ENCODE measurements at regions not wholly inside any gene's neighbourhood (a gene's known extent, or its start where the extent isn't known, plus 50 kb on each side); places are given as distances from the start of the nearest gene placed in this dataset.

DNA sequence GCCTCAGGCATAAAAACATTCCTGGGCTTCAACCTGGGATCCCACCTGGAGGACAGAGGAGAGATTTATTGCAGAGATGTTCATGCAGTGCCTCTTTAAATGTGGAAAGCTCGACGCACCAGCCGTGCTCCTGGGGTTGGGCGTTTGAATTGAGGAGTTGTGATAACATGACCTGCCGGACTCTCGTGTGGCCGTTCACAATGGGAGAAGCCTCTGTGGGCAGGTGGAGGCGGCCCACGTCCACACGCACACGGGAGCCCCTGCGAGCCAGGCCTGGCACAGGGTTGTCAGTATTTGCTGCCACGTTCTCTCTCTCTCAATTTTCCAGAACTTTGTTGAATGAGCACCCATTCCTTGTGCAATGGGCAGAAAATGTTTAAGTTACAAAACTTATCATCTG lies 58.3 kb upstream of the PPARA start:
- DNase-seq = no peak

DNA sequence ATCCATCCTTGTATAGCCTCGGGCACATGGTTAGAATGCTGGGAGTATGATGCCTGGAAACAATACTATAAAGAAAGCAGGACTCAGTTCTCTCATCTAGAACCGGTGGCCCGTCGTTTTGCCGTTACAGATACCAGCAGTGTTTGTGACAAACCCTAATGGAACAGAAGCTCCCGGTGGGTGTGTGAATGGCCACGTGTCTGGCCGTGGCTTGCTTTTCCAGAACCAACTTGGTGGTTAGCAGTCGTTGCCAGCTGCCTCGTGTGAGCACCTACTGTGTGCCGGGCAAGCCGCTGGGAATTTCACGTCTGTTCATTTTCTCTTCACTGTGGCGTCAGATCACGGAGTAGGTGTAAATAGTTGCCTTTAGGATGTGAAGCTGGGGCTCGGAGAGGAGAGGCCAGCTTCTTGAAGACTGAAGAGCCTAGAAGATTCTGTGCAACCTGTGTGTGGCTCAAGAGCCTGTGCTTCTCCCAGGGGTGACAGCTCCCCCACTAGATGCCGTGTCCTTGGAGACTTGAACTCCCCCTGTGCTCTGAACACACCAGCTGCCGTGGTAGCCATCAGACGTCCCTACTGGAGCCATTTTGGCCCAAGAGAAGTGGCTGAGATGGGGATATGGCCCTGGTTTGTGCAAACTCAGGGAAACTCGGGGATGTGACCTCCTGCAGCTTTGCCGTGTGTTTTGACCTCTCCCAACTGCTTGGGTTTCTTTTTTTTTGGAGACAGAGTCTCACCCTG lies 57.5 kb upstream of the PPARA start:
- no peak for DNase-seq

GRCh38 chr22:46093796-46094195 lies 56.5 kb upstream of the PPARA start:
- no peak for DNase-seq

DNA sequence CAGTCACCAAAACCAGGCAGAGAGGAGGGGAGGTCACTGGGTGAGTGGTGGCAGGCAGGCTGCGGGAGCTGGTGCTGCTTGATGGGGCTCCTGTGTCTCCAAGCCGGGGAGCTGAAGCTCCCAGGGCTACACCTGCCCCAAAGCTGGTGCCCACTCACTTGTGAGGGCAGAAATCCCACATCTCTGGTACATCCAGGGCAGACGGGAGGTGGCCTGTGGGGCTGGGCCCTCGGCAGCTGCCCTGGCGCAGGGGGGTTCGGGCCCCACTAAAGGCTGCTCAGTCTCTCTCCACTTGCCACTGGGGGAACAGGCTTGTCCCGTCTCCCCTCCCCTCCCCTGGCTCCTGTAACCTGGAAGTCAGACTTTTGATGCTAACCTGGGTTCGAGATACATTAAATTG lies 55.6 kb upstream of the PPARA start:
- no peak for DNase-seq

GRCh38 chr22:46096051-46096450 lies 54.3 kb upstream of the PPARA start:
- no peak for DNase-seq

DNA sequence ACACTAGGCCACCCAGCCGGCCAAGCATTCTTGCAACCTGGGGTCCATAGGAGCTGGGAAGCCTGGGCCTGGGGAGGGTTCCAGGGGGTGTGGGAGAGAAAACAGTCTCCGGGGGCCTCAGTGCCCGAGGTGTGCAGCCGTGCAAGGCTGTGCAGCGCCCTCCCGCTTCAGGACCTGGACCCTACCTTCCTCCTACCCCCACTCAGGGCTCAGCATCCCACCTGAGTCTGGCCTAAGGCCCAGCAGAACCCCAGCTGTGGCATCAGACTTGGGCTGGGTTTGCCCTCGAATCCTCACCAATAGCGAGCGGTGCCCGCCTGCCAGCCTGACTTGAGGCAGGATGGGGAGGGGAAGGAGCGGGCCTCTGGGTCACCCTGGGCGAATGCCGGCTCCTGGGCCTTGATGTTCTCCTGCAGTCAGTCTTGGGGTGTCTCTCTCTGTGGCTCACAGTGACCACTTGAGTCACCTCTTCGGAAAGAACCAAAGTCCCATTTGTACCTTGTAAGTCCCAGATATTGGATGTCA lies 53.6 kb upstream of the PPARA start:
- DNase-seq = no peak

DNA sequence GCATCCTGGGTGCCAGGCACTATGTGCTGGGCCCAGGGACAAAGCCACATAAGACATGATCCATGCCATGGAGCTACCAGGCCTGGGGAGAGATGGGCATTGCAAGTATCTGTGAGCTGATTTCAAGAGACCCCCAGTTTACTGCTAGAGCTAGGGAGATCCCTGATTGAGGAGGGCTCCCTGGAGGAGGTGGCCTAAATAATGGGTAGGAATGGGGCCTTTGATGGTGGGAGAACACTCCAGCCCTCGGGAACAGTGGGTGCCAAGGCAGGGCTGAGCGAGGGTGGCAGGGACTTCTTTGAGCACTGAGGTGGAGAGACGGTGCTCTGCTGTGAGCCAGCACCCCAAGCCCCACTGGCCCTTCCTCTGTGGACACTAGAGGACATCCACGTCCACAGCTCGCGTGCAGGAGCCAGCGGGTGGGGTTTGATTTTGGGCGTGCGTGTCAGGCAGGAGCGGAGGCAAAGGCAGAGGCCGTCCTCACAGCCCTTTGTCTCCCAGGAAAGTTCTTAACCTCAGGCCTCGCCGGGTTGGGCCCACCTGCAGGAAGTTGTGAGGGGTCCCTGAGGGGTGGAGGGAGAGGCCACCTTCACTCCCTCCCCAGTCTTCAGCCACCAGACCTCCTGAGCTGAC lies 52.9 kb upstream of the PPARA start:
- DNase-seq = no peak

- no peak for DNase-seq
Measured at GRCh38 chr22:46098525-46099475, 51.5 kb upstream of the PPARA start.

DNA sequence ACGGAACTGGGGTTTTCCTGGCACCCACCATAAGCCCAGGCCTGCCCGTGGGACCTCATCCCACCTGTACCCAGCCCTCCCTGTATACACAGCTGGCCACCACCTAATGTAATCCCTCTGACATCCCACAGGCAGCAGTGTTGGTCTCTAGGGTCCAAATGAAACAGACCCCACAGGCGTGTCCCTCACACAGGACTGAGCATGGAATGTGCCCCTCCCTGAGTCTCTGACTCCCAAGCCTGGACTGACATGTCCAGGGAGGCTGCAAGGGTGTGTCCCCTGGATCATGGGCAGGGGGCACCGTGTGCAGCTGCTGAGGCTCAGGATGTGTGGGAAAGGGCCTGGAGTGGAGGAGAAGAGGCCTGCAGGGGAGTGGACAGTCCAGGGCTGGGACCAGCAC lies 50.6 kb upstream of the PPARA start:
- no peak for DNase-seq

- no peak for DNase-seq
Measured at GRCh38 chr22:46100401-46101105, 49.8 kb upstream of the PPARA start.
